Esophagus squamous epithelium (tissue), 4 donors: ENCODE measurements at regions not wholly inside any gene's neighbourhood (a gene's known extent, or its start where the extent isn't known, plus 50 kb on each side); places are given as distances from the start of the nearest gene placed in this dataset.

Experiments used
- CTCF ChIP-seq, 6 experiments: fragments of 450-650 bp in 4 of 6; fragments of 200-600 bp in 2 of 6; sonication (generic) in 2 of 6; IDR thresholded peaks; one replicate each; pipeline ENCODE4 v1.5.1; 2016 to 2019; ENCODE audit warnings: antibody characterized with exemption in 6 of 6, mild to moderate bottlenecking in 4 of 6, moderate library complexity in 4 of 6
- POLR2A ChIP-seq, 4 donors: fragments of 450-650 bp; IDR thresholded peaks; one replicate each; pipeline ENCODE4 v1.6.1; 2017; ENCODE audit warnings: antibody characterized with exemption in 4 of 4, mild to moderate bottlenecking in 4 of 4, moderate library complexity in 3 of 4

DNA sequence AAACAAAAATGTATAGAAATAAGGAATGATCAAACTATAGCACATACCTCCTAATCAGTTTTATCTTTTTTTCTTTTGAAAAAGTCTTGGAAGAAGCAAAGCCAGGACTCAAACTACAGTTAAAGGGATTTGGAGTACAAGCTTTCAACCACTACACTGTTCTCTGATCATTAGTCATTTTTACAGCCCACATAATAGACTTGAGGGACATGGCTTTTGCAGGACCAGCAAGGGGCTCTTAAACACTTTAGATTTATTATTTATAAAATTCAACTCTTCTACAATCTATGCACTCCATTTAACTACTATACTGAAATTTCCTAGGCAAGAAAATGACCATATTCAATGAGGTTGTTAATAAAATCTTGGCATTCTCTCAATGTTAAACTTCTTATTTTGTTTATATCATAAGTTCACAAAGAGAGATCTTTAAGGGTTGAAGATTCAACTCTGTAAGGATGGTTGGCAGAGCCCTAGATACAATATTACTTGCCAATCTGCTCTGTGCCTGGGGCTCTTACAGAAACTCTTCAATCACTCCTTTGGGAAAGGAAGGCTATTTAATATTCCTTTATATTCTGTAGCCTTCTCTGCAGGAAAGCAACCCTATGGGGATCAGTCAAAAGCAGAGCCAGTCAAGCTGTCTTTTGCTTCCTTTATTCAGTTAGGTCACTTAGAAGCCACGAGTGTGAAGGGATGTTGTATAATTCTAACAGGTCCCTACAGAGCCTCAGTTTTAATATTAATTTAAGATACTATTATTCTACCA is 557.7 kb upstream of the SGO1 start:
- TF ChIP-seq CTCF (IDR thresholded peaks at IDR 0.05) (no peak), POLR2A (IDR thresholded peaks at IDR 0.05) (no peak)
